ENCODE measurements at regions not wholly inside any gene's neighbourhood (a gene's known extent, or its start where the extent isn't known, plus 50 kb on each side); places are given as distances from the start of the nearest gene placed in this dataset.

GRCh38 chrX:6930307-6930849 is 217.1 kb upstream of the STS start:
- TF ChIP-seq CTCF (IDR thresholded peaks at IDR 0.05; ENCODE audit: insufficient read depth, low read length) (no peak), GABPA (IDR thresholded peaks at IDR 0.05; ENCODE audit: low read depth) (no peak), REST (IDR thresholded peaks at IDR 0.05; ENCODE audit: insufficient replicate concordance, low read depth) (no peak)
